Superior temporal gyrus (tissue), 1 donor: ENCODE measurements at regions not wholly inside any gene's neighbourhood (a gene's known extent, or its start where the extent isn't known, plus 50 kb on each side); places are given as distances from the start of the nearest gene placed in this dataset.

Source experiments
- DNase-seq: peaks from one replicate; pipeline ENCODE4 v3.0.0-alpha.2; 2016; ENCODE audit errors: extremely low spot score

- DNase-seq: peak; percentile 90
These were observed 50.7 kb upstream of the PAIP2B start for GRCh38 chr2:71277536-71278103.

- DNase-seq: no peak
These were observed 50.2 kb upstream of the PAIP2B start for GRCh38 chr2:71277147-71277475.

GRCh38 chr2:71276311-71277146 is 49.6 kb upstream of the PAIP2B start:
- DNase-seq: peak; percentile 90
